Stimulated activated effector memory CD8-positive, alpha-beta T cell treated with anti-CD3 and anti-CD28 coated beads, Interleukin-12 subunit alpha, Interleukin-12 subunit beta, amount 100 ng/mL, for 72 hours (primary cell): ENCODE measurements at regions not wholly inside any gene's neighbourhood (a gene's known extent, or its start where the extent isn't known, plus 50 kb on each side); places are given as distances from the start of the nearest gene placed in this dataset.
"Not testable (repeated sequence)": the region's sequence is repeated elsewhere in the genome, so short reads cannot be mapped to it uniquely, and the experiment has no call there.

Experiments
- ATAC-seq: fragments of 150-1000 bp; cut with Tn5 transposase; 2 replicates; pipeline ENCODE4 v1.10.0; 2021
- DNase-seq, 2 donors: peaks; one replicate each; pipeline ENCODE4 v3.0.0; 2021 to 2022; ENCODE audit warnings: low spot score in 2 of 2
- H3K27ac Mint-ChIP-seq: one replicate; pipeline ENCODE4 v1.8.0; 2022; ENCODE audit warnings: mild to moderate bottlenecking, mixed read lengths
- H3K36me3 Mint-ChIP-seq: one replicate; pipeline ENCODE4 v1.8.0; 2022; ENCODE audit warnings: mild to moderate bottlenecking, mixed read lengths
- H3K4me1 Mint-ChIP-seq: one replicate; pipeline ENCODE4 v1.8.0; 2022; ENCODE audit warnings: mixed read lengths
- H3K4me3 Mint-ChIP-seq: one replicate; pipeline ENCODE4 v1.8.0; 2022; ENCODE audit warnings: mild to moderate bottlenecking, mixed read lengths
- H3K9me3 Mint-ChIP-seq: one replicate; pipeline ENCODE4 v1.8.0; 2022; ENCODE audit warnings: mixed read lengths

DNA sequence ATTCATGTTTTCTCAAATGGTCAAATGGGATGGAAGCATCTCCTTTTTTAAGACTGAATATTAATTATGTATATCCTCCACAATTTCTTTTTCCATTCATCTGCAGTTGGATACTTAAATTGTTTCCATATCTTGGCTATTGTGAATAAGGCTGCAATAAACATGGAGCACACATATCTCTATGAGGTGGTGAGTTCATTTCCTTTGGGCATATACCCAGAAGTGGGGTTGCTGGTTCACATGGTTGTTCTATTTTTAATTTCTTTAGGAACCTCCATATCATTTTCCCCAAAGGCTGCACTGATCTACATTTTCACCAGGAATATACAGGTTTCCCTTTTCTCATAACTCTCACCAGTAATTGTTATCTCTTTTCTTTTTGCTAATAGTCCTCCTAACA, 566.3 kb downstream of the KCTD12 start:
- Mint-ChIP-seq H3K27ac (no peak overlapping the region), H3K36me3 (no peaks in the 10 kb centered on the region), H3K9me3 (peaks cover 4% of the 10 kb centered on the region), H3K4me3 (no peak overlapping the region), H3K4me1 (no peaks in the 10 kb centered on the region)
- ATAC-seq (no peak), DNase-seq (no peak)

DNA sequence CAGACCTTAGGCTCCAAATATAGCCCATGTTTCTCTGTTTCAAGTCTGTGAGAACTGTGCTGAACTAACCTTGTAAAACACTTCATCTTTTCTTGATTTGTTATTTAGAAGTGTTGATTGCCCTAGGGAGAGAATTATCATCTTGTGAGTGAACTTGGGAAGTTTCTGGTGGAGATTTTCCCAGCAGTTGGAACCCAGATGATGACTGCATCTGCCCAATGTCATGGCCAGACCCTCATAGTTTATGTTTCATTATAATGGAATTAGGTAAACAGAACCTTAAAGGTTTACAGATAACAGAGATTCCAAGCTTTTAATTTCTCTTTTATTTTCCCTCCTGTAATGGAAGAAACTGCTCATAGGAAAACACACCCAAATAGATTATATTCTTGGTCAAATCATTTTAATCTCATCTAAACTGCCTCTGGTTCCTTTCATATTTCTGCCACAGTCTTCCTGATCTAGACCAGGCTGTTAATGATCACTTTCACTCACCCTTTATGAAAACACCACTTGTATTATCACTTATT, 569.1 kb downstream of the KCTD12 start:
- Mint-ChIP-seq H3K27ac (no peak overlapping the region), H3K36me3 (no peaks in the 10 kb centered on the region), H3K9me3 (peaks cover 2% of the 10 kb centered on the region), H3K4me1 (no peaks in the 10 kb centered on the region), H3K4me3 (no peak overlapping the region)
- no peak for ATAC-seq
- DNase-seq, result no peak

DNA sequence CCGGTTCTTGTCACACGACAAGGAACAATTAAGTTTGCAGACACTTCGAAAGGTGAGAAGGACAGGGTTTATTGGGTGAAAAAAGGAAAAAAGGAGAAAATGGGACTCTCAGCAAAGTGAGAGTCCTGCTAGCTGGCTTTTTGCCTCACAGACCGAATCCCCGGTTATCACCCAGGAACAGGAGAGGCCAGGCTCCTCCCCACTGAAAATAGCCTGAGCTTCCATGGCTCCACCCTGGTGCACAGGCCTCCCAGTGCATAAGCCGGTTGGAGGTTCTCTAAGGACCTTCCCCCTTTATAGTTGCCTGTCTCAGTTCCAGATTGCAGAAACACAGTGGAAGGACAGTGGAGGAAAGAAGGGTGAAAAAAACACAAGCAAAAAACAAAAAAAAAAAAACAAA, 571.7 kb downstream of the KCTD12 start:
- DNase-seq, result no peak
- Mint-ChIP-seq H3K27ac (no peak overlapping the region), H3K36me3 (no peaks in the 10 kb centered on the region), H3K9me3 (peaks cover 2% of the 10 kb centered on the region), H3K4me1 (no peaks in the 10 kb centered on the region), H3K4me3 (no peak overlapping the region)
- ATAC-seq, result no peak

DNA sequence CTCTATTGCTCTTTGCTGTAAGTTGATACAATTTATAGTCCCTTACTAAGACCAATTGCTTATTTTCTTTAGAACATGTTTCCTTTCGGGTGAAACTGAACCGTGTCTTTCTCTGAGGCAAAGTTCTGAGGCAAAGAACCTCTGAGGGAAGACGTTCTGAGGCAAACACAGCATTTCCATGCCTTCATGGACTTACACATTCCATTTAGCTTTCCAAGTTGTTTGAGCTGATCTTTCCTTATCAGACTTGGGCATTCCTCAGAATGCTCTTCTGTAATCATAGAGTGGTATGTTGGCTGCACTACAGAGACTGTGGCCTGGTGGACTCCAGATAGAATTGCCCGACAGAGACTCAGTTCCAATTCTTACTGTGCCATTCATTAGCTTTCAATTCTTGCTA, 579.1 kb downstream of the KCTD12 start:
- H3K4me3 Mint-ChIP-seq, result no peak overlapping the region
- H3K4me1 Mint-ChIP-seq, result no peaks in the 10 kb centered on the region
- no peaks in the 10 kb centered on the region for H3K36me3 Mint-ChIP-seq
- H3K27ac Mint-ChIP-seq, result no peak overlapping the region
- H3K9me3 Mint-ChIP-seq, result no peaks in the 10 kb centered on the region
- no peak for ATAC-seq
- DNase-seq, result no peak

DNA sequence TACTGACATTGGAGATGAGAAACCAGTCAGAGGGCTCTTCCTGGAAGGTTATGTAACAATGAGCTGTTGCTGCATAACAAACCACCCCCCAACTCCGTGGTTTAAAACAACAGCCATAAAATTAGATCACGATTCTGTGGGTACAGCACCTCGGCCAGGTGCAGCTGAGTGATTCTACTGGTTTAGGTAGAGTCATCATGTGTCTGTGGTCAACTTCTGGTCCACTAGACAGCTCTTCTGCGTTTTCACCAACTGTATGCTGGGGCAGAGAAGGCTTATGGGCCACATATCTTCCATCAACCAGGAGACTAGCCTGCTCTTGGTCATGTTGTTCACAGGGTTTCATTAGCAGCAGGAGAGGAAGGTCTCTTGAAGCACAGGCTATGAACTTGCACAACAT, 585.5 kb downstream of the KCTD12 start:
- ATAC-seq, result peak; percentile 31
- no peaks in the 10 kb centered on the region for H3K36me3 Mint-ChIP-seq
- H3K4me1 Mint-ChIP-seq, result no peaks in the 10 kb centered on the region
- no peak for DNase-seq
- H3K9me3 Mint-ChIP-seq, result peaks cover 3% of the 10 kb centered on the region
- H3K27ac Mint-ChIP-seq, result no peak overlapping the region
- no peak overlapping the region for H3K4me3 Mint-ChIP-seq

DNA sequence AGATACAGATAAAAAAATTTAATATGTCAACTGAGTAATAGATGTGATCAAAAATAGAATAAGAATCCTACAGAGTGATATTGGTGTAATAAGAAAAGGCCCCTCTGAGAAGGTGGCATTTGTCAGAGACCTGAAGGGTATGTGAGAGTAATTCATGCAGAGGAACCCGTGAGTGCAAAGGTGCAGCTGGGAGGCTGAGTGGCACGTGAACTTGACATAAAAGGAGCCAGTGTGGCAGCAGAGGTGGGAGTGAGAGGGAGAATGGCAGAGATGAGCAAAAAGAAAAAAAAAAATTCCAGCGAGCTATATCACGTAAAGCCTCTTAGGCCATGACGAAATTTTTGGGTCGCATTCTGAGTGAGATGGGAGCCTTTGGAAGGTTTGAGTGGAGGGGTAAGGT, 588.9 kb downstream of the KCTD12 start:
- Mint-ChIP-seq H3K4me3 (no peak overlapping the region), H3K27ac (no peak overlapping the region), H3K4me1 (no peaks in the 10 kb centered on the region), H3K9me3 (peaks cover 3% of the 10 kb centered on the region), H3K36me3 (no peaks in the 10 kb centered on the region)
- DNase-seq (no peak), ATAC-seq (no peak)

DNA sequence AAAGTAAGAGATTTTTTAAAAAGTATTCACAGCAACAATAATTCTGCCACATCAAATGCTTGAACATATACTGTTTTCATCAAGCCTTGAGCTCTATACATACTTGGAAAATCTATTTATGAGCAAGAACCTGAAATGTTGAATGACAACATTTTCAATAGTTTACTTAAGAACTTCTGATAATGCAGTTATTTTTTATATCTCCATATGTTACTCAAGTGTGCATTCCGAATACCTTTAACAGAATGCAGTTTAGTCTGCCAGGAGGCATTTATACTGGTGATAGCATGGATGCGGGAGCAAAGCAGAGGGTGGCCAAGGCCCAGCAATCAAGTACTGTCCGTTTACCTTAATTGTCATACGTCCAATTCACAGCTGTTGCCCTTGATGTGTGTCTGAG, 589.5 kb downstream of the KCTD12 start:
- DNase-seq (no peak), ATAC-seq (no peak)
- no peak overlapping the region for H3K27ac Mint-ChIP-seq
- H3K4me1 Mint-ChIP-seq, result no peaks in the 10 kb centered on the region
- no peak overlapping the region for H3K4me3 Mint-ChIP-seq
- H3K36me3 Mint-ChIP-seq, result no peaks in the 10 kb centered on the region
- H3K9me3 Mint-ChIP-seq, result peaks cover 3% of the 10 kb centered on the region

DNA sequence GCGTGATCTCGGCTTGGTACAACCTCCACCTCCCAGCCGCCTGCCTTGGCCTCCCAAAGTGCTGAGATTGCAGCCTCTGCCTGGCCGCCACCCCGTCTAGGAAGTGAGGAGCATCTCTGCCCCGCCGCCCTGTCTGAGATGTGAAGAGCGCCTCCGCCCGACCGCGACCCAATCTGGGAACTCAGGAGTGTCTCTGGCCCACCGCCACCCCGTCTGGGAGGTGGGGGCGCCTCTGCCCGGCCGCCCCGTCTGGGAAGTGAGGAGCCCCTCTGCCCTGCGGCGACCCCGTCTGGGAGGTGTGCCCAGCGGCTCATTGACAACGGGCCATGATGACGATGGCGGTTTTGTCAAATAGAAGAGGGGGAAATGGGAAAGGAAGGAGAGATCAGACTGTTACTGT, 591.2 kb downstream of the KCTD12 start:
- not testable (repeated sequence) for ATAC-seq, H3K36me3 Mint-ChIP-seq, H3K9me3 Mint-ChIP-seq, H3K4me3 Mint-ChIP-seq, H3K27ac Mint-ChIP-seq, DNase-seq, H3K4me1 Mint-ChIP-seq

DNA sequence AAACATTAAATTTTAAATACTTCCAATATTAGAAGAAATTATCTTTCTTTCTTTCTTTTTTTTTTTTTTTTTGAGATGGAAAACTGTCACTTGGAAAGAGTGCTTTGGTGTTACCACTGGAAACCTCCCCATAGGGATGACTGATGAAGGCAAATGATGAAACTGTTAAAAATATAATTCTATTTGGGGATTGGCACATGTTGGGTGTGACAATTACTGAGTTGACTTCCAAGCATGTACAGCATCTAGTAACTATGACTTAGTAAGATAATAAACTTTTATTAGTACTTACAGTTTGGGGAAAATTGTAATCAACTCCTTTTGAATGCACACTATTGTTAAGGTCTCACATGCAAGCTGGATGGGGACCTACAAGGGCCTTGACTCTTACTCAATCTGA, 592.5 kb downstream of the KCTD12 start:
- Mint-ChIP-seq H3K27ac (no peak overlapping the region), H3K4me1 (no peaks in the 10 kb centered on the region), H3K9me3 (peaks cover 3% of the 10 kb centered on the region), H3K36me3 (no peaks in the 10 kb centered on the region), H3K4me3 (no peak overlapping the region)
- ATAC-seq (no peak), DNase-seq (no peak)

DNA sequence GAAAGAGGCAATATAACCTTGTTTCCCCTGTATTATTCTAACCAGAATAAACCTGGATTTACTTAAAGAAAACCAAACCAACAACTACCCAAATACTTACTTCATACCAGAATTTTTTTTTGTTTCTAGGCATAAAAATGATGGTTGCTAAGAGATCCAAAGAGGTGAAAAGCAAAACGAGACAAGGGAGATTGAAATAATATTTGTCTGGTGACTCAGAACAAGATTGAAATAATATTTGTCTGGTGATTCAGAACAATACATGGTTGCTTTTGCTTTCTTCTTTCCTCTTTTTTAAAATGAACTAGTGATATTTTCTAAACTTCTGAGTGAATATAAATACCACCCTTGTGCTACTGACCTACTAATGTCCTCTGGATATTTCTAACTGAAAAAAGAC, 592.9 kb downstream of the KCTD12 start:
- Mint-ChIP-seq H3K9me3 (peaks cover 3% of the 10 kb centered on the region), H3K4me1 (no peaks in the 10 kb centered on the region), H3K4me3 (no peak overlapping the region), H3K36me3 (no peaks in the 10 kb centered on the region), H3K27ac (no peak overlapping the region)
- DNase-seq (no peak), ATAC-seq (no peak)

DNA sequence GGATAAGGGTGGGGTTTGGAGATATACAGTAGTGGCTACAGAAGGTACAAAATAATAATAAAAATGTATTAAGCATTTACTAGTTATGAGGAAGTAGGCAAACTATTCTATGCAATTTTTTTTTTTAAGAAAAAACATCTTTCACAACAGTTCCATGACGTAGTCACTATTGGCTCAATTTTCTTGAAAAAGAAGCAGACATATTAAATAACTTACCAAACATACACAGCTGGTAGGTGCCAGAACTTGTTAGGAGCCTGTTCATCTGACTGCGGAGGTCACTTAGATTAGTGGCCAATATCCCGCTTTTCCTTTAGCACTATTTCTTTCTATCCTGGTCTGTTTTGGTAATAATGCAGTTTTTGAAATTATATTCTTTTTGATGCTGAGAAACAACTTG, 593.5 kb downstream of the KCTD12 start:
- Mint-ChIP-seq H3K4me1 (no peaks in the 10 kb centered on the region), H3K4me3 (no peak overlapping the region), H3K9me3 (peaks cover 3% of the 10 kb centered on the region), H3K27ac (no peak overlapping the region), H3K36me3 (no peaks in the 10 kb centered on the region)
- no peak for DNase-seq
- ATAC-seq, result no peak

DNA sequence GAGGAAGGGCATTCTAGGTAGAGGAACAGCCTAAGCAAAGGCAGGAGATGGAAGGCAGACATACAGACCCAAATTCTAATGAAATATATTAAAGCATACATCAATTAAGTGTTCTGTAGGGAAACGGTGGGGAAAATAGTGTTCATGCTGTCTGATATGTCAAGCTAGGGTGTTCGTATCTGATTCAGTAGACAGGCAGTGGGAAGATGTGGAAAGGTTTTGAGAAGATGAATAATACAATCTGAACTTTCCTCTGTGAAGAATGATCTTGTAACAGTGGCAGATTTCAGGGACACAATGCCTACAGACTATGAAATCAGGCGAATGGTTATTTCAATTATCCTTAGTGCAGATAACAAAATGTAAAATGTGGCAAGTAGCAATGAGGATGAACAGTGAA, 594.2 kb downstream of the KCTD12 start:
- Mint-ChIP-seq H3K36me3 (no peaks in the 10 kb centered on the region), H3K4me3 (no peak overlapping the region), H3K9me3 (no peaks in the 10 kb centered on the region), H3K27ac (no peak overlapping the region), H3K4me1 (no peaks in the 10 kb centered on the region)
- DNase-seq, result no peak
- ATAC-seq, result no peak

DNA sequence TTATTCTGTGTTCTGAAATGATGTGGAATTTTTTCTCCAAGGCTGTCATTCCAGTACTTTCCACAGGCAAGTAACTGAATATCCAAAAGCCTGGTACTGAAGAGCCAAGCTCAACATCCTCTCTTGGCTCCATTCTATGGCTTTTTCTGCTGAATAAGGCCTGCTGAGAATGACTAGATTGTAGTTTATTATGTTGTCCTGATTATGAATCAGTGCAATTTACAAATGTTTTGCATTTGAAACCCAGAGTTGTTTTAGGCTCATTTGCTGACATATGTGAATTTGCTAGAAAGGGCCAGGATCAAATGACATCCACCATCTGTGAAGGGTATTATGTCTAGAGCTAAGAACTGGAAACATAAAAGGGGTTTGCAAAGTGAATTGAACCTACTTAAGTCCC, 596.6 kb downstream of the KCTD12 start:
- Mint-ChIP-seq H3K36me3 (no peaks in the 10 kb centered on the region), H3K4me1 (no peaks in the 10 kb centered on the region), H3K27ac (no peak overlapping the region), H3K9me3 (no peaks in the 10 kb centered on the region), H3K4me3 (no peak overlapping the region)
- DNase-seq (no peak), ATAC-seq (no peak)

DNA sequence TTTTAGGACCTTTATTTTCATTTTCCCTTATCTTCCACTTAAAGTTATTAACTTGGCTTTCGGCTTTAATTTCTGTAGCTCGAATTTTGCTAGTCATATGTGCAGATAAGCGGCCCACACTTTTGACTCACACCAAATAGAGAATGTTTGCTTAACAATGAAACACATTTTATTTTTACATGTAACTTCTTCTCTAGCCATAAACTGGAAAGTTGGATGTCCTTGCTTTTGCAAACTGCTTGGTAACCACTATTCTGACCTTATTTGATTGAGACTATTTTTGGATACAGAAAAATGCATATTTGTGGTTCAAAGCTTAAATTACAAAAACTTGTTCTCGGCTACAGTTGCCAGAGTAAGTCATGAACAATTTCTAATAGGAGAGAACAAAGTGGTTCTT, 600.0 kb downstream of the KCTD12 start:
- Mint-ChIP-seq H3K36me3 (no peaks in the 10 kb centered on the region), H3K9me3 (no peaks in the 10 kb centered on the region), H3K4me1 (no peaks in the 10 kb centered on the region), H3K27ac (no peak overlapping the region), H3K4me3 (no peak overlapping the region)
- no peak for ATAC-seq
- no peak for DNase-seq

DNA sequence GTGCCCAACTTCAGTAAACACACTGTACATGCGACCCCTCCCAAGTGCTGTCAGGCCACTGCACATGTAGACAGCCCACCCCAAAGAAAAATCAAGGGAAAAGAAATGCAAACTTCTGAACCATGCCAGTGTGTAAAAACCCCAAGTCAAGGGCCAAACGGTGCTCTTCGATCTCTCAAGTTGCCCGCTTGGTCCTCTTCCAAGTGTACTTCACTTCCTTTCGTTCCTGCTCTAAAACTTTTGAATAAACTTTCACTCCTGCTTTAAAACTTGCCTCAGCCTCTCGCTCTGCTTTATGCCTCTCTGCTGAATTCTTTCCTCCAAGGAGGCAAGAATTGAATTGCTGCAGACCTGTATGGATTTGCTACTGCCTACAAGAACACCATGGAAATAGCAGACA, 600.7 kb downstream of the KCTD12 start:
- Mint-ChIP-seq H3K4me3 (no peak overlapping the region), H3K4me1 (no peaks in the 10 kb centered on the region), H3K9me3 (no peaks in the 10 kb centered on the region), H3K36me3 (no peaks in the 10 kb centered on the region), H3K27ac (no peak overlapping the region)
- DNase-seq (no peak), ATAC-seq (no peak)

DNA sequence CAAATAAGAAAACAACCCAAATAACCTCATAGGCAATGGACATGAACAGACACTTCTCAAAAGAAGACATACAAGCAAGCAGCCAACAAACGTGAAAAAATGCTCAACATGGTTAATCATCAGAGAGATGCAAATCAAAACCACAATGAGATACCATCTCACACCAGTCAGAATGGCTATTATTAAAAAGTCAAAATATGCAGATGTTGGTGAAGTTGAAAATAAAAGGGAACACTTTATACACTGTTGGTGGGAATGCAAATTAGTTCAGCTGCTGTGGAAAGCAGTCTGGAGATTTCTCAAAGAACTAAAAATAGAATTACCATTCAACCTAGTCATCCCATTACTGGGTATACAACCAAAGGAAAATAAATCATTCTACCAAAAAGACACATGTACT, 606.4 kb downstream of the KCTD12 start:
- not testable (repeated sequence) for ATAC-seq, DNase-seq, H3K27ac Mint-ChIP-seq

DNA sequence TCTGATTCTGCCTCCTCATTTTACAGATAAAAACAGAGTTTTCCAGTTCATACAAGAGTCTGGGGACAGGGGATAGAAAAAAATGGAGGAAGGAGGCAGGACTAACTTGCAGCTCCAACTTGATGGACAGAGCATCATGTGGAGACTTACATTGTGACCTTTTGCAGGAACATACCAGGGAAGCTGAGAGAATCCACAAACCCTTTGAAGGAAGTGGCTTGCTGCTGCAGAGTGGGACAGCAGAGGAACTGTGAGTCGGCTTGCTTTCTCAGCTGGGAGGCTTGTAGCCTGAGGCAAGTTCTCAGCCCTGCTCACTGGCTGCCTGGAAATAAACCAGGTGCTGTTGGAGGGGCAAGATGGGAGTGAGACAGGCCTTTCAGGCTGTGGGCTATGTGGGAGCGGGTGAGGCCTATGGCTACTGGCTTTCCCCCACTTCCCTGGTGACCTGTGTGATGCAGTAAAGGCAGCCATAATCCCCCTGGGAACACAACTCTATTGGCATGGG, 614.4 kb downstream of the KCTD12 start:
- no peaks in the 10 kb centered on the region for H3K4me1 Mint-ChIP-seq
- H3K27ac Mint-ChIP-seq, result no peak overlapping the region
- H3K4me3 Mint-ChIP-seq, result no peak overlapping the region
- DNase-seq (no peak), ATAC-seq (no peak)
- H3K9me3 Mint-ChIP-seq, result peaks cover 10% of the 10 kb centered on the region
- no peaks in the 10 kb centered on the region for H3K36me3 Mint-ChIP-seq

More for the DNA sequence above, 606.4 kb downstream of the KCTD12 start:
- H3K4me1 Mint-ChIP-seq, H3K4me3 Mint-ChIP-seq, H3K36me3 Mint-ChIP-seq, H3K9me3 Mint-ChIP-seq: not testable (repeated sequence)
